ENCODE measurements at regions not wholly inside any gene's neighbourhood (a gene's known extent, or its start where the extent isn't known, plus 50 kb on each side); places are given as distances from the start of the nearest gene placed in this dataset.
"Not testable (repeated sequence)": the region's sequence is repeated elsewhere in the genome, so short reads cannot be mapped to it uniquely, and the experiment has no call there.

GRCh38 chr6:134438837-134439236 lies 120.9 kb upstream of the SGK1 start:
- no peak overlapping the region for H3K4me3 ChIP-seq (ENCODE audit: low read length)
- no peak for DNase-seq (ENCODE audit: low read depth, low spot score)

DNA sequence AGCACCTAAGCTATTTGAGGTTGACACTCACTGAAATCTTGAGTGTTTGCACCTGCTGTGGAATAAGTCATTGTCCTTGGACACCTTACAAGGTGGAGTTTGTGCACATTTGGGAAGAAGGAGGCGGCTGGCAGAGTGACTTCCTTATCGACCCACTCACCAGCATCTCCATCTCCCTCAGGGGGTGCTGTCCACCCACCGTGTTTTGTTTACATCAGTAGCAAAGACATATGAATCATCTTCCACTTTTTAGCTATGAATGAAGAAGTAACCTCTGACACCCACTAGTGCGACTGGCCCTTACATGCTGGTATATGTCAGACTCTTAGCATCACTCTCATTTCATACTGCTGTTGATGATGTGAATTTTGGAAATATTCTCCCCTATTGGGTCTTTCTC lies 119.5 kb upstream of the SGK1 start:
- DNase-seq (ENCODE audit: low read depth, low spot score): no peak
- no peak overlapping the region for H3K4me3 ChIP-seq (ENCODE audit: low read length)

DNA sequence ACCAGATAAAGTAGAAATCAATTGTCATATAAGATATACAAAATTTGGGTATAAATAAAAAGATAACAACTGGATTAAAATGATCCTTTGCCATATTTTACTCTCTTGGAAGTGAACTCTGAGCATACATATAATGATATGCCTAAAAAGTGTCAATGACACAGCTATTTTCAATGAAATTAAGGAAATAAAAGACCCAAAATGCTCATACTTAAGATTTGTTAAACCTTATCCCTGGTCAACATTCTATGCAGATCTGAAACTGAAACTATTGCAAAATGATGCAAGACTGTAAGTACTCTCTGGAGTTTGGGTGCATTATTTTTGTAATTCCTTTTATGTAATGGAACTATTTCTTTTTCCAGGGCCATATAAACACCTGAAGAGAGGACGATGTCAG lies 119.0 kb upstream of the SGK1 start:
- DNase-seq (ENCODE audit: low read depth, low spot score): no peak
- H3K4me3 ChIP-seq (ENCODE audit: low read length): no peak overlapping the region

DNA sequence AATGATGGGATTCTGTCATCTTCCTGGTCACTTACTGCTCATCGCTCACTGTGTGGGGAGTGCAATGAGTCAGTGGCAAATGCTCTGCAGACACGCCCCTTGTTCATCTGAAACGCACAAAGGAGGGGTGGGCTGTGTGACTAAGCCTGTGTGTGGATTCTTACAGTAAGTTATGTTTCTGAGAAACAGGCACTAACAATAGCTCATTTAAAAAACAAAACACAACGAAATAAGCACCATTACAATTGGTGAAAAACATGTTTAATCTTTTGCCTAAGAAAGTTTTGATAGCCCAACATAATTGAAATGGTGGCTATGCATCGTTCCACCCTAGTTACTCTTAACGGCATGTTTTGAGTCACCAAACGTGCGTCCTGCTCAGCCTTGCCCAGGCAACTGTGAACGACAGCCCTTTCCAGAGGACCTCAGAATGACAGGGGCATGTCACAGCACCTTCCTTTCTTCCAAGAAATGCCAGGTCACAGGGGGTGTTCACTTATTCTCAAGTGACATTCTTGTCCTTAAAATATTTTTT lies 118.4 kb upstream of the SGK1 start:
- H3K4me3 ChIP-seq (ENCODE audit: low read length): no peak overlapping the region
- no peak for DNase-seq (ENCODE audit: low read depth, low spot score)

- no peak overlapping the region for H3K4me3 ChIP-seq (ENCODE audit: low read length)
- no peak for DNase-seq (ENCODE audit: low read depth, low spot score)
These were observed 117.9 kb upstream of the SGK1 start for GRCh38 chr6:134435814-134436280.

DNA sequence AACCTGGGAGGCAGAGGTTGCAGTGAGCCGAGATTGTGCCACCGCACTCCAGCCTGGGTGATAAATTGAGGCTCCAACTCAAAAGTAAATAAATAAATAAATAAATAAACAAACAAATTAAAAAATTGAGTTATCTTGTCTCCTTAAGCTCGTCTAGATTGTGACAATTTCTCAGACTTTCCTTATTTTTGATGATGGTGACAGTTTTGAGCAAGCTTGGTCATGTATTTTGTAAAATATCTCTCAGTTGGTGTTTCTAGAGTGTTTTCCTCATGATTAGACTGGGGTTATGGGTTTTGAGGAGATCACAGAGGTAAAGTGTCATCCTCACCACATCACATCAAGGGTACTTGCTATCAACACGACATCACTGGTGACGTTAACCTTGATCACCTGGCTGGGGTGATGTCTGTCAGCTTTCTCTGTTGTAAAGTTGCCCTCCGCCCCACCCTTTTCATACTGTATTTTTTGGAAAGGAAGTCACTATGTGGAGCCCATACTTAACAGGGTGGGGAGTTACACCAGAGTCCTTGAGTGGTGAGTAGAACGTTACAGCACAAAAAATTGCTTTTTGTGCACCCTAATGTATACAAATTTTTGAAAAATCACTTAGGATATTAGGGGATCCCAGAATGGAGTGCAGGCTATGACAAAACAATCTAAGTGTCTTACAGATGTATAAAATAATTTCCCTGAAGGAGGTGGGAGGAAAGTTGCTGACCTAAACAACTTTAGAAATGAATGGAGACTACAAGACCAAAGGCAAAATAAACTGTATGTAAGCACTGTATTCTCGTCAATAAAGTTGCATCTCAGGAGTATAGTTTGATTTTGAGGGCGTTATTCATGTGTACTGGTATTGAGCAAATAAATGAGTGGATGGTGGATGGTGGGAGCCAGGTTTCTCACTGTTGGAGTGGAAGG lies 116.4 kb upstream of the SGK1 start:
- H3K4me3 ChIP-seq (ENCODE audit: low read length): no peak overlapping the region
- DNase-seq (ENCODE audit: low read depth, low spot score): peak; percentile 6

DNA sequence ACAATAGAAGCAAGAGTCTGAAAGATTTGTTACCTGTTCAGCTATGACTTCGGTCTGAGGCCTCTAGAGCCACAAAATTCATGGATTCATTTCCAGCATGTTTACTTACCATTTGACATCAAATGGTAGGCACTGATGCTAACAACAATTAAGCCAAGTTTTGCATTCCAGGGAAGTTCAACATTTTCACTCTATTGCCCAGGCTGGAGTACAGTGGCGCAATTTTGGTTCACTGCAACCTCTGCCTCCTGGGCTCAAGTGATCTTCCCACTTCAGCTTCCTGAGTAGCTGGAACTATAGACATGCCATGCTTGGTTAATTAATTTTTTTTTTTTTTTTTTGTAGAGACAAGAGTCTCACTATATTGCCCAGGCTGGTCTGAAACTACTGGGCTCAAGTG lies 114.1 kb upstream of the SGK1 start:
- no peak for DNase-seq (ENCODE audit: low read depth, low spot score)
- H3K4me3 ChIP-seq (ENCODE audit: low read length): no peak overlapping the region

DNA sequence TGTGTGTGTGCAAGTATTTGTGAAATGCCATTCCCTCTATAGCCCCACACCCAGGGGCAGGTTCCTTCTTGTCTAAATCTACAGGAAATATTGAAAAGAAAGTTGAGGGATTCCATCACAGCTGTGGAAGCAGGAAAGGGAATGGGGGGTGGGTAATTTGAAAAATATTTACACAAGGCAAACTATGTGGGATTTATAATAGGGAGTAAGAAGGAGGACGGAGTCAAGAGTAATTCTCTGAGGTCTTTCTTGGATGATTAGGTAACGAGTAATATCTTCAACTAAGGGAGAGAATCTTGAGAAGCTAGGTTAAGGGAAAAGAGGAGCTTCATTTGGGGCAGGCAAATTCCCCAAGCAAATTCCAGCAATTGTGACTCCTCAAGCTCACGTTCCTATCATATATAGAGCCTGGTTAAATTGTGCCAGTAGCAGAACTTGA lies 113.5 kb upstream of the SGK1 start:
- no peak for DNase-seq (ENCODE audit: low read depth, low spot score)

DNA sequence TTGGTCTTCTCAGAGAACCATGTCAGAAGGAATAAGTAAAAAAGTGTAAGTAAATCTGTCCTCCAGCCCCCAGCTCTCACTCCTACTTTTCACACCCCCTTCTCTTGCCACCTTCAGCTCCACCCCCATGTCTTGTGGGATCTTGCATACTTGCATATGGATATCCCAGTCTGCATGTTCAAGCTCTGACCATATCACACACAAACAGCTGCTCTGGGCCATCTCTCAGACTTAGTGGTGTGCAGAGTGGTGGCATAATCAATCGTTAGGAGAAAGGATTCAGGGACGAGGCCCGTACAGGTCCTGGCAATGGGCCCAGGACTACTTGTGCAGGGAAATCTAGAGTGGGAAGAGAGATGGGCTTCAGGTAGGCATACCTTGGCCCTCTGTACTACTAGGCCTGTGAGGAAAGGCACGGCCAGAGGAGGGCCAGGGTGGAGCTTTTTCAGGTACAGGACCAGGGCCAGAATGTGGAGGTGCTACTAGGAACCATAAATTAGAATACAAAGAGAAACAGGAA lies 112.0 kb upstream of the SGK1 start:
- DNase-seq (ENCODE audit: low read depth, low spot score): no peak
- H3K4me3 ChIP-seq (ENCODE audit: low read length): no peak overlapping the region

More for the DNA sequence above, 113.5 kb upstream of the SGK1 start:
- H3K4me3 ChIP-seq (ENCODE audit: low read length): no peak overlapping the region

DNA sequence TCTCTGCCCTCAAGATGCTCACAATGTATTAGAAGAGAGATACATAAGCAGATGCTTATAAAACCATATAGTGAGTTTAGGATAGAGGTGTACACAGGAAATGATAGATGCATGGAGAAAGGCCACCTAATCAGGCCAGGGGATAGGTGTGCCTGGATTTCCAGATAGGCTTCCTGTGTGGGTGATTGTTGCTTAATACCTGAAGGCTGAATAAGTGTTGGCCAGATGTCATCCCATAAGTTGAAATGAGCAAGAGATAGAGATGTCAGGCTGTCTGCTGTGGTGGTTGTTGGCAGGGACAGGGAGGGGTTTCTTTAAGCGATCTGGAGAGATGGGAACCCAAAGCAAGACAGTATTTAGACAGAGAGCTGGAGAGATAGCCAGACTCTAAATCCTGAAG lies 109.8 kb upstream of the SGK1 start:
- DNase-seq (ENCODE audit: low read depth, low spot score): no peak
- H3K4me3 ChIP-seq (ENCODE audit: low read length): no peak overlapping the region

DNA sequence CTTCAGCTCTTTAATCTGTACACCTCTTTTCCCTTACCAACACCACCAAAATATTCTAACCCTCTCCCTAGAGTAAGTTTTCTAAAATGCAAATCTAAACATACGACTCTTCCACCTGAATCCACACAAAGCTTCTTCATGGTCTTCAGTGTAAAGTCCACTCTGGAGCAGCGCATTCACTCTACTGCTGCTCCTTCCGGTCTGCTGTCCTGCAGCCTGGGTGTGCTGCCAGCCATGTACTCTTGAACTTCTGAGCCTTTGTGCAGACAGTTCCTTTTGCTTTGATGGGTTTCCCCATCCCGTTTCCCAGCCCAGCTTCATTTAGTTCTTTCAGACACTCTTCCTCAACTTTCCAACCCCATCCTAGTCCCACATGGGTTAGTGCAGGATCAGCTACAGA lies 108.7 kb upstream of the SGK1 start:
- no peak for DNase-seq (ENCODE audit: low read depth, low spot score)
- H3K4me3 ChIP-seq (ENCODE audit: low read length): no peak overlapping the region

GRCh38 chr6:134425917-134426316 lies 108.0 kb upstream of the SGK1 start:
- not testable (repeated sequence) for H3K4me3 ChIP-seq (ENCODE audit: low read length); DNase-seq (ENCODE audit: low read depth, low spot score)

DNA sequence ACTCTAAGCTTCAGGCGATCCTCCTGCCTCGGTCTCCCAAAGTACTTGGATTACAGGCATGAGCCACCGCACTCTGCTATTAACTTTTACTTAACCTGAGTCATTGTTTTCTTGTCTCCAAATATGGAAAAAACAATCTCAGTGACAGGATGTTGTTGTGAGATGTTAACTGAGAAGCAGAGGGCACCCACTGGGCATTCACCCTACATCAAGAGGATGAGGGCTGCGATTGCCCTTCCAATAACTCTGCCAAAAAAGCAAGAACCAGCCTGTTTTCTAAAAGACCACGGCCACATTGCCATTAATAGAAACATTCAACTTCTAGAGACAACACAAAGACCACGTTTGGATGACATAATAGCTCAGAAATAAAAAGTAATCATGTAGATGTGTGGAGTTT lies 107.6 kb upstream of the SGK1 start:
- H3K4me3 ChIP-seq (ENCODE audit: low read length): no peak overlapping the region
- DNase-seq (ENCODE audit: low read depth, low spot score): no peak

- no peak for DNase-seq (ENCODE audit: low read depth, low spot score)
- H3K4me3 ChIP-seq (ENCODE audit: low read length): no peak overlapping the region
These were observed 106.9 kb upstream of the SGK1 start for GRCh38 chr6:134424798-134425170.

DNA sequence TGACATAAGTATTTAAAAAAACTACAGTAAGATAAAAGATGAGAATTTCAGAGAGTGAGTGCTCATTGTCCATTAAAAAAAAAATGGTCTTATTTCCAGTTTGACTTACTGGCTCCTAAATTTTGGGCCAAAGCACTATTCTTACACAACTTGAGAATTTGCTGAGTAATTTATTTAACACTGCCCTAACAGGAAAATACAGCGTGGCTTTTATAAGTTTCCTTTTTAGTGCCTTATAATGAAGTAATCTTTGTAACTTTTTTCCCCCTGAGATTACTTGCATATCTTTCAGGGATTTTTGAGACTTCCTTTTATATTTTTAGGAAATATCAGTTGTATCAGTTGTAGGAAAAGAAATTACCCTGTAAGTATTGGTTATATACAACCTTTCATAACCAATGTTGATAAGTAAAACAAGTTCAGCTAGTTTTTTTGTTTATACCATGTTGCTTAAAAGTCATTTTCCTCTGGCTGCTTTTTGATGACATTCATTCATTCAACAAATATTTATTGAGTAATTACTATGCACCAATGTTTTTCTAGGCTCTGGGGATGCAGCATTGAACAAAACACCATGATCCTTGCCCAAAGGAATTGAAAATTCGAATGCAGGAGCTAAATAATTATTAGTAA lies 106.4 kb upstream of the SGK1 start:
- DNase-seq (ENCODE audit: low read depth, low spot score): no peak

GRCh38 chr6:134422426-134423231 lies 104.7 kb upstream of the SGK1 start:
- no peak for DNase-seq (ENCODE audit: low read depth, low spot score)
- no peak overlapping the region for H3K4me3 ChIP-seq (ENCODE audit: low read length)

More for the DNA sequence above, 106.4 kb upstream of the SGK1 start:
- H3K4me3 ChIP-seq (ENCODE audit: low read length): no peak overlapping the region

GRCh38 chr6:134421501-134421900 lies 103.6 kb upstream of the SGK1 start:
- no peak for DNase-seq (ENCODE audit: low read depth, low spot score)
- H3K4me3 ChIP-seq (ENCODE audit: low read length): no peak overlapping the region

DNA sequence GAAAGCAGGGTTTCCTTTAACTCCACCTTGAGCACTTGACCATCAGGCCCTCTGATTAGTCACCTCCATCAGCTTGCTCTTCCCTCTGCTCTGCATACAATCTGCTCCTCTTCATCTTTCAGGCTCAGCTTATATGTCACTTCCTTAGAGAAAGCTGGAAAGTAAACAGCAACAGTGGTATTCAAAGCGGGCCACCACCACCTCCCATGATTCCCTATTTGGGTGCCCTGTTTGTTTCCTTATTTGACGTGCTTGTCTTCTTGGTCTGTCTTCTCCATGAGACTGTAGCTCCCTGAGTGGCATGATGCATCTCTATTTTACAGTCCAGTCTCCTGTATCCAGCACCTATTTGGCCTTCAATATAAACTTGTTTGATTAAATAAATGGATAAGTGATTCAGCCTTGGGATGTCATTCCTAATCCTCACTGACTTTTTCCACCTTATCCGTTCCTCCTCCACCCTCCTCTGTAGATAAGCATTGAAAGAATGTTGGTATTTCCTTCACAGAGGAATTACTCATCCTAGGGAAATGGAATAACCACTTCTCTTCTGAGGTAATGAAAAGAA lies 102.8 kb upstream of the SGK1 start:
- no peak overlapping the region for H3K4me3 ChIP-seq (ENCODE audit: low read length)
- no peak for DNase-seq (ENCODE audit: low read depth, low spot score)

GRCh38 chr6:134419716-134420115 lies 101.8 kb upstream of the SGK1 start:
- H3K4me3 ChIP-seq (ENCODE audit: low read length): no peak overlapping the region
- no peak for DNase-seq (ENCODE audit: low read depth, low spot score)

All from Jurkat, Clone E6-1 (cell line).